ENCODE measurements at regions not wholly inside any gene's neighbourhood (a gene's known extent, or its start where the extent isn't known, plus 50 kb on each side); places are given as distances from the start of the nearest gene placed in this dataset.

DNA sequence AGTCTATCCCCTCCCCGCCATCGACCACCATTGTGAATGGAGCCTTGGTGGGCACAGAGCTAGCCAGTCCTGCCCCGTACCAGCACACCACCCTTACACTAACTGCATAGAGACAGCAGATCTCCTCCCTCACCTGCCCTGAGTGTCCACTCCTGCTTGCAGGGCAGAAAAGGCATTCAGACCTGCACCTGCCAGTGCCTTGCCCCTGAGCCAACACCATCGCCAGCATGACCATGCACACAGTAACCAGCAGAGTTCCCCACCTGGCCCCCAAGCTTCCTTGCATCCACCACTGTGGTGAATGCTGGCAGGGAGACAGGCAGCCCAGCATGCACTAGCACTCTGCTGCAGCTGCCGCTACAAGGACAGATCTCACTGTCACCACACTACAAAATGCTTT is 397.1 kb downstream of the KLHL4 start:
- TF ChIP-seq CTCF (IDR thresholded peaks at IDR 0.05 in 8 of 11, conservative IDR thresholded peaks at IDR 0.05 in 3 of 11) (no peak), POLR2A (IDR thresholded peaks at IDR 0.05) (no peak)
